ENCODE measurements at regions not wholly inside any gene's neighbourhood (a gene's known extent, or its start where the extent isn't known, plus 50 kb on each side); places are given as distances from the start of the nearest gene placed in this dataset.

DNA sequence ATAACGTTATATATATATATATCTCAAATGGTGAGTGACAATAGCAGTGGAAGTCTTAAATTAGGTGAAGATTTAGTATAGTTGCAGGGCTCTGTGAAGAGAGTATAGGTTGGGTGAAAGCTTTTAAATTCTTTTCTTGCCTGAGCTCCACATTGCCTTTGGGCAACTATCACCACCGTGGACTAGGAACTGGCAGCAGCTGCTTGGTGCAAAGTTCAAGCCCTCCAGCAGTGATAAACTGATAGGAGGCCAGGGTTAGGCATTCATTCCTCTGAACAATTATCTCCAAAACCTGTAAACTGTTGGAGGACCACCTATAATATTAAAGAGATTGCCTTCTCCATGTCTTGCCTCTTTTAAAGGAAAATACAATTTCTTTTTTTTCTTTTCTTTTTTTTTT is 91.2 kb upstream of the ATXN7L3B start:
- TF ChIP-seq, protein P1, sequence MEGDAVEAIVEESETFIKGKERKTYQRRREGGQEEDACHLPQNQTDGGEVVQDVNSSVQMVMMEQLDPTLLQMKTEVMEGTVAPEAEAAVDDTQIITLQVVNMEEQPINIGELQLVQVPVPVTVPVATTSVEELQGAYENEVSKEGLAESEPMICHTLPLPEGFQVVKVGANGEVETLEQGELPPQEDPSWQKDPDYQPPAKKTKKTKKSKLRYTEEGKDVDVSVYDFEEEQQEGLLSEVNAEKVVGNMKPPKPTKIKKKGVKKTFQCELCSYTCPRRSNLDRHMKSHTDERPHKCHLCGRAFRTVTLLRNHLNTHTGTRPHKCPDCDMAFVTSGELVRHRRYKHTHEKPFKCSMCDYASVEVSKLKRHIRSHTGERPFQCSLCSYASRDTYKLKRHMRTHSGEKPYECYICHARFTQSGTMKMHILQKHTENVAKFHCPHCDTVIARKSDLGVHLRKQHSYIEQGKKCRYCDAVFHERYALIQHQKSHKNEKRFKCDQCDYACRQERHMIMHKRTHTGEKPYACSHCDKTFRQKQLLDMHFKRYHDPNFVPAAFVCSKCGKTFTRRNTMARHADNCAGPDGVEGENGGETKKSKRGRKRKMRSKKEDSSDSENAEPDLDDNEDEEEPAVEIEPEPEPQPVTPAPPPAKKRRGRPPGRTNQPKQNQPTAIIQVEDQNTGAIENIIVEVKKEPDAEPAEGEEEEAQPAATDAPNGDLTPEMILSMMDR (conservative IDR thresholded peaks at IDR 0.05 in 1 of 2, IDR thresholded peaks at IDR 0.05 in 1 of 2; ENCODE audit: extremely low read depth in 1 of 2, insufficient read depth in 1 of 2, low read depth in 1 of 2, low read length in 2 of 2), result no peak
- no peak for TF ChIP-seq EZH2 (IDR thresholded peaks at IDR 0.05; ENCODE audit: borderline replicate concordance, low read length)
